Caki2 (cell line): ENCODE measurements at regions not wholly inside any gene's neighbourhood (a gene's known extent, or its start where the extent isn't known, plus 50 kb on each side); places are given as distances from the start of the nearest gene placed in this dataset.

Experiments used
- DNase-seq: peaks from one replicate; pipeline ENCODE4 v3.0.0-alpha.2; 2015; ENCODE audit warnings: low read depth
- in situ Hi-C: cut with HindIII; loops from 2 replicates; pipeline ENCODE4 v1.10.0; 2016; ENCODE audit warnings: low sequenced_read_pairs, low pct_unique_long_range_greater_than_20kb, mixed read lengths

- in situ Hi-C loops: no loop called here
- DNase-seq: no peak
Observed at GRCh38 chr11:104522650-104523049, 358.7 kb upstream of the PDGFD start.

- in situ Hi-C loops: no loop called here
Observed at GRCh38 chr11:104522123-104522522, 358.2 kb upstream of the PDGFD start.

GRCh38 chr11:104510169-104510568 lies 346.2 kb upstream of the PDGFD start:
- no peak for DNase-seq
- in situ Hi-C loops: no loop called here

More at GRCh38 chr11:104522123-104522522, 358.2 kb upstream of the PDGFD start:
- DNase-seq: no peak

GRCh38 chr11:104490182-104490581 lies 326.2 kb upstream of the PDGFD start:
- in situ Hi-C loops: no loop called here
- no peak for DNase-seq

- no peak for DNase-seq
- in situ Hi-C loops: no loop called here
Observed at GRCh38 chr11:104488561-104488960, 324.6 kb upstream of the PDGFD start.

GRCh38 chr11:104487046-104487806 lies 323.3 kb upstream of the PDGFD start:
- DNase-seq: no peak
- in situ Hi-C loops: no loop called here

- in situ Hi-C loops: no loop called here
- DNase-seq: no peak
Observed at GRCh38 chr11:104484804-104485554, 321.0 kb upstream of the PDGFD start.

GRCh38 chr11:104476898-104477297 lies 313.0 kb upstream of the PDGFD start:
- DNase-seq: no peak
- in situ Hi-C loops: no loop called here

GRCh38 chr11:104476454-104476853 lies 312.5 kb upstream of the PDGFD start:
- in situ Hi-C loops: no loop called here

GRCh38 chr11:104467404-104467803 lies 303.5 kb upstream of the PDGFD start:
- DNase-seq: no peak
- in situ Hi-C loops: no loop called here

More at GRCh38 chr11:104476454-104476853, 312.5 kb upstream of the PDGFD start:
- DNase-seq: no peak

GRCh38 chr11:104465321-104465720 lies 301.4 kb upstream of the PDGFD start:
- in situ Hi-C loops: no loop called here
- DNase-seq: no peak

- DNase-seq: no peak
- in situ Hi-C loops: no loop called here
Observed at GRCh38 chr11:104464691-104465090, 300.7 kb upstream of the PDGFD start.

GRCh38 chr11:104462341-104462740 lies 298.4 kb upstream of the PDGFD start:
- in situ Hi-C loops: no loop called here
- no peak for DNase-seq

GRCh38 chr11:104451197-104451893 lies 287.4 kb upstream of the PDGFD start:
- in situ Hi-C loops: no loop called here
- no peak for DNase-seq

GRCh38 chr11:104443387-104443786 lies 279.4 kb upstream of the PDGFD start:
- DNase-seq: no peak
- in situ Hi-C loops: no loop called here

GRCh38 chr11:104442321-104442720 lies 278.4 kb upstream of the PDGFD start:
- in situ Hi-C loops: no loop called here
- no peak for DNase-seq

GRCh38 chr11:104435494-104435893 lies 271.5 kb upstream of the PDGFD start:
- in situ Hi-C loops: no loop called here
- no peak for DNase-seq

GRCh38 chr11:104433751-104434150 lies 269.8 kb upstream of the PDGFD start:
- DNase-seq: no peak
- in situ Hi-C loops: no loop called here

- in situ Hi-C loops: no loop called here
- no peak for DNase-seq
Observed at GRCh38 chr11:104432981-104433380, 269.0 kb upstream of the PDGFD start.
